NCI-H1930 (cell line): ENCODE measurements at regions not wholly inside any gene's neighbourhood (a gene's known extent, or its start where the extent isn't known, plus 50 kb on each side); places are given as distances from the start of the nearest gene placed in this dataset.

ENCODE experiments used
- DNase-seq, 2 experiments: peaks; one replicate each; lab custom pipeline; 2025; lab: John Stamatoyannopoulos, UW

DNA sequence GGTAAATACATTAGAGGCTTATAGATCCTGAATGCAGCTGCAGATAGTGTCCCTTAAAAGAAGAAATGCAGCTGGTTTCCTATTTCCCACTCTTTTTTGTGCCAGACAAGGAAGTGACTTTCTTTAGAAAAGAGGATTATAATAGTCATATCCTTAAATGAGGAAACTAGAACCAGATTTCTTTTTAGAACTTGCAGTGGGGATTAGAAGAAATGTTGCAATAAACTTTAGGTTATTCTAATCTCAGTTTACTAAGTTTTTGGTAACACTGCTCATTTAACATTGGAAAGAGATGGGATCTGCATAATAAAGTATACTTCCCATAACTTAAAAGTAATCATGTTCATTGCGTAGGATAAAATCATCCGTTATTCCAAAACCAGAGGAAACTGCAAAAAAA, 101.9 kb downstream of the SLIT2 start:
- no peak for DNase-seq

DNA sequence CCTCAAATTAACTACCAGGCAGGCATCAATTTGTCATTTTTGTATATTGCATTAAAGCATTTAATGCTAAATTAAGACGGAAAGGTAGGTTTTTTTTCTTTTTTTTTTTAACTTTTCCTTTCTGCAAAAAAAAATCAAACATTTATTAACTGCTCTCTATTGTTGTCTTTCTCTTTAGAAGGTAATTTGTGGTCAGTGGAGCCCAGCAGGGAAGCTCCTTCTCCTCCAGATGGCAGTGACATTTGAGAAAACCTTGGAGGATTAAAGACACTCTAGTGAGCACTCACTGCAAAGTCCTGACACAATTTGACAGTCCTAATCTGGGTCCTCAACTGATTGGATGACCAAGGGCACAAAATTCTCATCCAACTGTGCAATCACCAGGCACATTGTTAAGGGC, 102.4 kb downstream of the SLIT2 start:
- peak; percentile 54 to 61 for DNase-seq

DNA sequence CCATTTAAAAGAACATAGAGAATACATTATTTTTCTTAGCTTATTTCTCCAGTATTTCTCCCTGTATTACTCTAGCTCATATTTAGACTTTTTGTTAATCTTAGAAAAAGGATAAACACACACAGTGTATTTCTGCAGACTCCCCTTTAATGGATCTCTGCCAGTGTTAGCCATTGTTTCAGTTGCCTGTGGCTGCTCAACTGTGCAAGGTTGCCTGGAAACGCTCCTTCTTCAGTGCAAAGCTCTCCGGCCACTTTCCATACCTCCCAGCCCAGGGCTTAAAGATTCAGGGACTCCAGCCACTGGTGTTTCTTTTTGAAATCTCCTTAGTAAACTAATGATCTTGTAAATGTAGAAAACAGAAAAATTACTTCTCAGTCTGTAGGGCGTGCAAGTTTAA, 104.9 kb downstream of the SLIT2 start:
- DNase-seq, result peak in 1 of 2 experiments; percentile 39

DNA sequence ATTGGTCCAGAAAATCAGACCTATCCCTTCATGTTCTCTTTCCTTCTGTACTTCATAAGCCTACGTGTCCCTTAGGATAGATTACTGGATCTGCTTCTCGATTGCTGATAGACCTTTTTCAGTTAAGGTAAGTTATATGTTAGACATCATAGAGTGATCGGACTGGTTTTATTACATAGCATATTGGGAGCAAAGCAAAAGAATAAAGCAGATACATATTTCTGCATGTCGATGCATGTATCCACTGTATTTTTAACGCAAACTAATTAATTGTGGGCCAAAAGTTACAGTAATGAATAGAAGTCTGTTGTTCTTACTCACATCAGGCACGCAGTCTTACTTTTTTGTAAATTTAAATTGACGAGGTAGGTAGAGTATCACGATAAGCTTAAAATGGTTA, 106.4 kb downstream of the SLIT2 start:
- no peak for DNase-seq

DNA sequence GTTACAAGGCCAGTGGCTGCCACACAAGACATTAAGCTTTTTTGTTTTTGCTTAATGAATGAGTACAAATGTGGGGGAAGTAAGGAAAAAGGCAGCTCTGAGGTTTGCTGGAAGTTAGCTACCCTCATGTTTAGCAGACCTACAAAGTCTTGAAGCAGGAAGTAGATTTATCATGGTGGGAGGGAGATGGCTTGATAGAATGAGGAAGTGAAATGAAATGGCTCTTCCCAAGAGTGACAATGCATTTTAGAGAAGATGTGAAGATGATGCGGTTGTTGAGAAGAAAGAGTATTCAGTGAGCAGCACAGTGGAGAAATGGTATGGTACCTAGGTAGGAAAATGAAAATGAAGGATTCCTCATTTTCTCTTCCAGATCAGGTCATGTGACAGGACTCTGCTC, 108.0 kb downstream of the SLIT2 start:
- DNase-seq, result no peak

DNA sequence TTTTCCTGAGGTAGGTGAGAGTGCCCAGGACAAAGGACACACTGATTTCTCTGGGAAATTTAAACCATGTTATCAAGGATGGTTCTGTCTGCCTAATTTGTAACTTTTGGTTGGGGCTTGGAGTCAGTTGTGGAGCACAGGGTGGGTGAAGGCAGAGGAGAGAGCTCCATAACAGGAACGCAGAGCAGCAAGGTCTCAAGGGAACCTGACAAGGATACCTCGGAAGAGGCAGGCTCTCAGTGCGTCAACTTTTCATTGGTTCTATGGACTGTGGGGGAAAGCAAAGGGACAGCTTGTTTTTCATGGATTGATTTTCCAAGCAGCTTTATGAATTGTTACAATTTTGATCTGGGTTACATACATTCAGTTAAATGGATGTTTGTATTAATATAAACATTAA, 110.4 kb downstream of the SLIT2 start:
- DNase-seq, result no peak

DNA sequence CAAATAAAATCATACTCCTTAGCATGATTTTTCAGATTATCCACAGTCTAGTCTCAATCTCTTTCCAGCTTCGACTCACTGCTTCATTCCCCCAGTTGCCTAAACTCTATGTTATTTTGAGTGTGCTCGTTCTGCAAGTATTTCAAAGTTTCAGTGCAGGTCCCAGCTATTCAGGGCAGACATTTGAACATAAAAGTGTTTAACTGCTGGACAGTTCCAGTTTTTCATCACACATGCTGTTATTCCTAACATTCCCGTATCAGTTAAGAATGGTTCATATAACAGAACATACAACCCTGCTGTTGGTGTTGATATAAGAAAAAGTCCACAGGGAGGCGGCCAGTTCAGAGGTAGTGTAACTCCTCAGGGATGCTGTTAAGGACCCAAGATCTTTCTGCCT, 113.3 kb downstream of the SLIT2 start:
- DNase-seq, result no peak

DNA sequence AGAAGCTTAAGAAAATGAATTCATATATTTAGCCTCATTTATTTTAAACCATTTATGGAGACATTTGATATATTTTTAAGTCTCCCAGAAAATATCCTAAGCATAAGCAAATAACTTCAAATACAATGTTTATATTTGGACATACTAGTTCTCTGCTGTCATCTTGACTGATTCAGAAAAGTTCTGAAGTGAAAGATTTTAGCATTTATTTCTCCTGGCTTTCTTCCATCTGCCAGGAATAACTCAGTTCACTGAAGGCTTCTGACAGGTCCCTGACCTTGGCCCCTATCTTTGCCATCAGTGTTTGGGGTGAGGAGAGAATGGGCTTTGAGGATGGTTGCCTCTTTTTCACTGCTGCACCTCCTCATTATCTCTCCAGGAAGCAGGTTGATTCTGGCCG, 115.7 kb downstream of the SLIT2 start:
- no peak for DNase-seq

DNA sequence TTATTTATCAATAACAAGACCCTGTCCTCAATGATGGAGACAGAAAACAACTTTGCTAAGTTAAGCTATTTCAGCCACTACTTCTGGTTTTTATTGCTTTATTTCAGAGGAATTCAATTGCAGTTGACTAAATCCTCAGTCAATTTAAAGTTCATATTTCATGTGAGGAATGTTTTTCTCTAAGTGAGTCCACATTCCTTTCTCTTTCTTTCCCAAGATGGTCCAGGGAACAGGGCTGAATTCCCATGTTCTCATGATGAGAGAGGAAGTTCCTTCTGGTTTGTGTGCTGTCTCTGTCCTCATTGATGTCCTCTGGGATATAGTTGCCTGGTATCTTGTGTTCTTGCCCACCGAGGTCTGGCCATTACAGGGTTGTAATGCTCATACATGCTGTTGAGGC, 117.2 kb downstream of the SLIT2 start:
- DNase-seq, result no peak

DNA sequence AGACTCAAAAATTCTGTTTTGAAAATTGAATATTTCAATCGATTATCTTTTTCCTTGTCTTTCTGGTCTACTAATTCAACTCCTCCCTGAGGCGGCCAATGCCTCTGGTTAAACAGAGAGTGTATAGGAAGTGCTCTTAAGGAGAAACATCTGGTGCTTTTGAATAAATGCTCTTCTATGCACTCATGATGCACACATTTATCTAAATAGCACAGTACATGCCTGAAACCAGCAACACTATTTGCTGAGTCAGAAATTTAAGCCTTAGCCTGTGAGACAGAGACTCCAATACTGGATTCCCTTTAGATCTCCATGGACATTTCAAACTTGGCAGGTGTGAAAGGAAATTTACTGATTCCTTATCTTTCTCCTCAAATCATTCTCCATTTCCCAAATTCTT, 118.6 kb downstream of the SLIT2 start:
- no peak for DNase-seq

DNA sequence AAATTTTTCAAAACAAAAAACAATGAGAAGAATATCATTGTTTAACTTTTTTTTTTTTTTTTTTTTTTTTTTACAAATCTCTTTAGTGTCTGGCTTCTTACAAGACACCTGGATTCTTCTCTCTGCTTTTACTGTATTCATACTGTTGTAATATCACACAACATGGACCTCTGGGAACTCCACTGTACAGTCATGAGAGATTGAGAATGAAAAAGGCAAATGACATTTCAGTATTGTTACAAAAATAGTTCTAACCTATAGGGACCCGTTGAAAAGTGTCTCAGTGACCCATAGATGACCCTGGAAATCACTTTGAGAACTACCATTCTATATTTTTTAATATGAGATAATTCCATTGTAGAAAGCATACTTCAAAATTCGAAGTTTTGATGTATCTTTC, 124.4 kb downstream of the SLIT2 start:
- DNase-seq, result no peak

DNA sequence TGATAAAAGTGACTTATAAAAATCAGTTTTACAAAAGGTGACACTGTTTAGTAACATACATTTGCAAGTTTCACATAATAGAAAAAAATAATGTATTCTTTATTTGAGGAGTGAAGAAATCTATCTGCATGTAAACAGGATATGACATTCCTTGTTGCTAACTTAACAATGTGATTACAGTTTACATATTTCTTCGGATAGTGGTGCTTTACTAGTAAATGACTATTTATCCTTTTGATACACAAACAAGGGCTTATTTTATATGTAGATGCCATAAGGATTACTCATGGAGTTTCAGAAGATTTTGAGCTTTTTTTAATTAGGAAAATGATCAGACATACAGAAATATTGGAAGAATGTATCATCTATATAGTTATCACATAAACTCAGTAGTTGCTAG, 126.5 kb downstream of the SLIT2 start:
- no peak for DNase-seq

DNA sequence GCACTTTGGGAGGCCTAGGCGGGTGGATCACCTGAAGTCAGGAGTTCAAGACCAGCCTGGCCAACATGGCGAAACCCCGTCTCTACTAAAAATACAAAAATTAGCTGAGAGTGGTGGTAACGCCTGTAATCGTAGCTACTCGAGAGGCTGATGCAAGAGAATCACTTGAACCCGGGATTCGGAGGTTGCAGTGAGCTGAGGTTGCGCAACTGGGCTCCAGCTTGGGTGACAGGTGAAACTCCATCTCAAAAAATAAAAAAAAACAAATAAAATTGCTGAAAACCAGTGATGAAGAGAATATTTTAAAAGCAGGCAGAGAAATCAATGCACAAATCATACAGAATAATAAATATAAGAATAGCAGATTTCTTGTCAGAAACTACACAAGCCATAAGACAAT, 129.3 kb downstream of the SLIT2 start:
- DNase-seq, result no peak

DNA sequence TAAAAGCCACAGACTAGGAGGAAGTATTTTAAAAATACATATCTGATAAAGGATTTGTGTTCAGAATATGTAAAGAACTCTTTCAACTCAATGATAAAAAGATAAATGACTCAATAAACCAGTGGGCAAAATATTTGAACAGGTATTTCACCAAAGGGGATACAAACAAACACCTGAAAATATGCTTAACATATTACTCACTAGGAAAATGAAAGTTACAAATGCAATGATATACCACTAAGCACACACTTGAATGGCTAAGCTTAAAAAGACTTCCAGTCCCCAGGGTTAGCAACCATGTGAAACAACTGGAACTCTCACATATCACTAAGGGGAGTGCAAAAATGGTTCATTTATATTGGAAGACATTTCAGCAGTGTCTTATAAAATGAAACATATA, 131.6 kb downstream of the SLIT2 start:
- no peak for DNase-seq

DNA sequence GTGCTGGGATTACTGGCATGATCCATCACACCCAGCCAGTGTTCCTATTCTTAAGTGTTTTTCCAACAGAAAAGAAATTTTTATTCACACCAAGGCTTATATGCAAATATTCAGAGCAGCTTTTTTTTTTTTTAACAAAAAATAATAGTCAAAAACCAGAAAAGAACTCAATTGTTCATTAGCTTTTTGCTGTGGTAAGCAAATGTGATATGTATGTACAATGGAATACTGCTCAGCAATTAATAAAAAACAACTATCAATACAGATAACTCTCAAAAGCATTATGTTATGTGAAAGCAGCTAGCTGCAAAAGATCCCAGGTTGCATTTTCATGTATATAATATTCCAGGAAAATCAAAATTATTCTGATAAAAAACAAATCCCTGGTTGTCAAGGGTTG, 132.3 kb downstream of the SLIT2 start:
- DNase-seq, result no peak

DNA sequence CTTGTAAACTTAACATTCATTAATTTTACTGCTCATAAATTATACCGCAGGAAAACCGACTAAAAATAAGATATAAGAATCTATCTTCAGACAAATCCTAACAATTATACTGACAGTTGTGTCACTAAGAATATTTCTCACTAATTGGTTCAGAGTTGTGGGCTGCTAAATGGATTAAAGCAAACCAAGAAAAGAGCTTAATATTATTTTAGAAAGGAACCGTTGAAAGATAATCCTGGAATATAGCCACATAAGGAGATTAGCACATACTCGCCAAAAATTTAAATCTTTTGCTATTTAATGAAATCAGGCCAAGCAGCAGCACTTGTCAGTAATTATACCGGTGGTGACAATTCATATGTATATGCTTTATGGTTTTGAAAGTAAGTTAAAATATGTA, 132.8 kb downstream of the SLIT2 start:
- DNase-seq, result no peak

DNA sequence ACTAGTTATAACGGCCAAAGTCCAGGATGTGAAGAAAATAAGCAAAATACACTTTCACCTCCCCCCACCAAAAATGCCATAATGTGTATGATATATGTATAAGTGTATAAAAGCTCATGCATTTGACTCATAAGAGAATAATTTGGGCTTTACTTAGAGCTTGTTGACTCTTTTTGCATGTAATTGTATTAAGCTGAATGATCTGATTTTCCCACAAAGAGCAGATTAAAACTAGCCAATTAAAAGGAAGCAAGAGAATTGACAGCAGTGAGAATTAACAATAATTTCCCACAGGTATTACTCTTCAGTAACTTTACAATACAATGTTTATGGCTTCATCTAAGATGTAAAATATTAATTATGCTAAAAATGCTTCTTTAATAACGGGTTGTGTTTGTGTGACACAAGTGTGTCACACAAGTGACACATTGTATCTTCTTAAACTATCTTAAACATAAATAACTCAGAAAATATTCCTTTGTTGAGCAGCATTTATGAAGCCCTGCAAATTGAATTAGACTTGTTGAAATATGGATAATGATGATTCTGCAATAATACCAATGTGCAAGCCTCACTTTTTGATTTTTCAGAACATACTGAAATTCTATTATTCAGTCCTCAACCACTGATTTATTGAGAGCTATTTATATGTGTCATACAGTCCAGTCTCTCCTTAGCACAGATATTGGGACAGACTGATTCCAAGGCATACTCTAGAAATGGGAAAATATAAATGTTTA, 134.5 kb downstream of the SLIT2 start:
- DNase-seq, result no peak

DNA sequence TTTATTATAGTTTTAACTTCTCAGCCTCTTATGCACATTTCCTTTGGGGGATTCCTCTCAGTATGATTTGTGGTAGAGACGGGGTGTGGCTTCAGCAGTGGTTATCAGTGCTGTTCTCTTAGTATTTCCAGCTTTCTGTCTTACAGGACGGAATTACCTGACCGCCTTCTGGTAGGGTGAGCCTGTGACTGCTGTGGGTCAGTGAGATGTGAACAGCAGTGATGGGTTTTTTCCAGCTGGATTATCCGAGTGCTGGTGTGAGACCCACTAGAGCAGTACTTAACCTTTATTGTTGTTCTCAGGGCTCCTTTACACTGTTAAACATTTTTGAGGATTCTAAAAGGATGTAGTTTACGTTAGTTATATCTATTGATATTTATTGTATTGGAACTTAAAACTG, 135.2 kb downstream of the SLIT2 start:
- no peak for DNase-seq

DNA sequence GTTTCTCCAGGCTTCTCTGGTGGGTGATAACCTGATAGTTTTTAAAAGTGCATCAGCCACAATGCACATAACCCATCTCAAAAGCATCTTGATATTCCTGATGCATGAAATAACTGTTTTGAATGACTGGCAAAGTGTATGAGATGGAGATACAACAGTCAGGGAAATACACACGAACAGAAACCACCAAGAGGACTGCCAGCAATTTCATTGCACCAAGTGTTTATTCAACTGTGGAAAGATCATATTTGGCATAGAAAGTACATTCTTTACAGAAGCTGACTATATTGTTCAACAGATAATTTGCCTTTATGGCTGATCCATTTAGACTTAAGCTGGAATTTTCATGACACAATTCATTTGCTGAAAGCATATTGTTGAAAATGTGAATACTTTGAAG, 139.5 kb downstream of the SLIT2 start:
- DNase-seq, result no peak

DNA sequence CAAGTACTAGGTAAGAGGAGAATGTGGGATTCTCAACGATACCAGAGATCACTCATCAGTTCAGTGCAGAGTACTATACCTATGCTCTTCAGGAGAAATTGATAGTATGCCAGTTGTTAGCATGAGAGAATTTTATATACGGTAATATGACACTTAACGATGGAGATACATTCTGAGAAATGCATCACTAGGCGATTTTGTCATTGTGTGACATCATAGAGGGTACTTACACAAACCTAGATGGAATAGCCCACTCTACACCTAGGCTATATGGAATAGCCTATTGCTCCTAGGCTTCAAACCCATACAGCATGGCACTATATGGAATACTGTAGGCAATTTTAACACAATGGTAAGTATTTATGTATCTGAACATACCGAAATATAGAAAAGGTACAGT, 140.2 kb downstream of the SLIT2 start:
- DNase-seq, result no peak

DNA sequence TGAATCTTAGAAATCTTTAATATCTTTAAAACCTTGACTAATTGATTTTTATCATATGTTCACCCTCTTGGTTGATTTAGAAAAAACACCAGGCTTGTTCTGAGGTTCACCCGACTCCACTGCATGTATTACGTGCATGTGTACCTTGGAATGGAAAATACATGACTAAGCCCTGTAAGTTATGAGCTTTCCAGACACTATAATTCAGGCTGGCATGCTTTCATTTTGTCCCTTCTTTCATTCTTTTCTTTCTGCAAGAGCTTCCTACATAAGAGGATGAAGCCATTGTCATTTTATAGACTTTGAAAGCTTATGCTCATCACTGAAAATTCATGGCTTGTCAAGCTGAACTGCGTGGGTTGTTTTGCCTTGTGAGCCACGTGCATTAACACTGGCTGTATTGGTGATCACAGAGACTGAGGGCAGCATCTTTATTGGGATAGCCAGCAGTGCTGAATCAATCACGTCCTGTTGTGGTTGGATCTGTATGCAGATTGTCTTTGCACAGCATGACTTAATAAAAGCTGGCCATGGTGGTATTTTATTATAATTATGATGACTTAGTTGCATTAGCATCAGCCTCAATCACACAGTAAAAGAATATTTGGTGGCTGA, 141.9 kb downstream of the SLIT2 start:
- peak in 1 of 2 experiments; percentile 30 for DNase-seq

DNA sequence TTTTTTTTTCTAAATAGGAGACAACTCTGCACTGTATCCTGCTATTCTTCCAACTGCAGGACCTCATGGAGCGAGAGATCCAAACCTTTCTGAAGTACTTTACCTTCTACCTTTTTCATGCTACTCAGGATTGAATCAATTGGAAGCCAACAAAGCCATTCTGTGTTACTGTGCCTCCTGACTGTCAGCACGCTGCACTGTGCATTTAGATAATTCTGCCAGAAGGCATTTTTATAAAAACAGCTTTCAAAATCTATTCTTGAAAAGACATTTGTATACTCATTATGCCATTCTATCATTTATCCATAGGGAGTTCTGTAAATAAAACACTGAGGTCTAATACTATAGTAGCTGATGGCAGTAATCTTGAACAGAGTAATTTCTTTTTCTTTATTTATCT, 142.8 kb downstream of the SLIT2 start:
- peak; percentile 88 to 93 for DNase-seq

DNA sequence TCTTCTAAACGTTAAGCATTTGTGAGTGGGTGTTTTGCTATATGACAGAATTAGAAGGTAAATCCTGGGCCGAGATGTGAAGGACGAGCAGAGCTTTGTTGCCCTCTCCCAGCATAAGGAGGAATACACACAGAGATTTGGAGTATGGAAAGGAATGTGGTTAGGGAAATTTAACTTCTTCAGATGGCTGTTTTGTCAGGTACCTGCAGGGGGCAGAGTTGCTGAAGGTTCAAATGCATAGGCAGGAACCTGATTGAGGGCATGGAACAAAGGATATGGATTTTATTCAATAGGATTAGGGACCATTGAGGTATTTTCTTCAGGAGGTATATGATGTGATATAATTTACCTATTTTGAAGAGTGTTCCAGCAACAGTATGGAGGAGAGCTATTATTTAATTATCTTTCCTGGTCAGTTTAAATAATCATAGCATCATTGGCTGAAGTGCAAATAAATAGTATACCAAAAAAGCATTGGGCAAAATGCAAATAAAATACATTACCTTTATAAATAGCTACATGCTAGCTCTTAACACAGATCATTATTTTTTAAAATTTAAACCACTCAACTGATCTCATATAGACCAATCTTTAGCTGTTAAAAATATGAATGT, 143.6 kb downstream of the SLIT2 start:
- peak; percentile 86 to 92 for DNase-seq

DNA sequence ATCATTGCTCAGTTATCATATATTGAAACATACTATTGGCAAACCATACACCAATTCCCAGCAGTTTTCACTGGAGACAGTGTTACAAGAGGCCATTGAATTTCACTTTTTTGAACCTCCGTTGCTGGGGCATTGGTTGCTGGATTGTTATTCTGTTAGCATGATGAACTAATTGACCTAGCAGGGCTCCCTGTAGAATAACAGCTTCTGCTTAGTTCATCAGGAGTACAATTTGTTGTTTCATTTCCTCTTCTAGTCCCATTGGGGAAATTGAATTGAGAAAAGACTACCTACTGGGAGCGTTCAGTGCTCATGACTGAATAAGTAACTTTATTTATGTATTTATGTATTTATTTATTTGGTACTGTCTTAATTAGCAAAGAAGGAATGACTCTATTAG, 151.6 kb downstream of the SLIT2 start:
- no peak for DNase-seq
